Fibroblast of skin of left biceps (primary cell): ENCODE measurements at regions not wholly inside any gene's neighbourhood (a gene's known extent, or its start where the extent isn't known, plus 50 kb on each side); places are given as distances from the start of the nearest gene placed in this dataset.
"Not testable (repeated sequence)": the region's sequence is repeated elsewhere in the genome, so short reads cannot be mapped to it uniquely, and the experiment has no call there.

Experiments
- DNase-seq, 2 experiments: peaks; one replicate each; pipeline ENCODE4 v3.0.0-alpha.2; 2013; ENCODE audit warnings: low read depth in 2 of 2

DNA sequence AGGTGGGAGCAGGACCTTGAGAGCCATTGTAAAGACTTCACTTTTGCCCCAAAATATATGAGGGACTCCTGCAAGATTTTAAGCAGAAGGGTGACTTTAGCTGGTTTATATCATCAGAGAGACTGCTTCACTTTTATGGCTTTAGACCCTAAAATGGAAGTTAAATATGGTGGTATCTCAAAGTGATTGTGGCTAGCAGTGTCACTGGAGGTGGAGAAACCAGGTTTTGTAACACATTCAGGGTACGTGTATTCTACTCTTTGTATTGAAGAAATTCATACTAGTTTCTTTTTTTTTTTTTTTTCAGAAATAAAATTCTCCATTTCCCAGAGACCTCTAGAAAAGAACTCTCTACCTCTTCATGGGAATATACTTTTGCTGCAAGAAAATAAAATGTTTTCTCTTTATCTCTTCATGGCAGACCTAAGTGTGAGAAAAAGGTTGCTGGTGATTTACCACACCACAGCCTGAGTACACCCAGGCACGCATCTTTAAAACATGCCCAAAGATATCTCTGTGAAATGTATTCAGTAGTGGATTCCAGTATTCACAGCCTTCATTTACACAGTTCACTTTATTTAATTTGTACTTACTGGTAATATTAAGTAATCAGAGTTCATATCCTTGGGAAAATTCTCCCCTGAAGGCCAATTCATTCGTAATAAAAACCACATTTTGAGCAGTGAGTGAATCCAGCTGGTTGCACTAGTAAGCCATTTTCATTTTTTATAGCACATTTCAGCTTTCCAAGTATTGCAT lies 74.3 kb upstream of the GUCY1A1 start:
- DNase-seq: peak; percentile 84 to 86

GRCh38 chr4:155591738-155592143 lies 74.9 kb upstream of the GUCY1A1 start:
- no peak for DNase-seq

- DNase-seq: no peak
These were observed 75.7 kb upstream of the GUCY1A1 start for GRCh38 chr4:155590796-155591585.

- no peak for DNase-seq
These were observed 78.2 kb upstream of the GUCY1A1 start for GRCh38 chr4:155588437-155588836.

DNA sequence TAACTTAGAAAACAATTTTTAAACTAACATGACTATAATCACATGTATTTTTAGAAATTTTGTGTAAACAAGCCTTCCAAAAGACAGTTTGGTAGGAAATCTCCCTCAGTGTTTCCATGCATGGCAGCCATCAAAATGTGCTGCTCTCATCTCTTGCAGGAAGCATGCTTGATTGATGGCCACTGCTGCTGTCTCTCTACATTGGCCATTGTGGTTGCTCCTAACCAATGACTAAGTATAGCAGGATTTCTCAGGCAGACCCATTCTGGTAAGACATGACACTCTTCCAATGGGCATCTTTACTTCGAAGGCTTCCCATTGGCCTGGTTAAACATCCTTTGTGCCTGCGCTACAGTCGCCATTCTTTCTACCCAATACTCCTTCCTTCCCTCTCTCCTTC lies 78.9 kb upstream of the GUCY1A1 start:
- no peak for DNase-seq

DNA sequence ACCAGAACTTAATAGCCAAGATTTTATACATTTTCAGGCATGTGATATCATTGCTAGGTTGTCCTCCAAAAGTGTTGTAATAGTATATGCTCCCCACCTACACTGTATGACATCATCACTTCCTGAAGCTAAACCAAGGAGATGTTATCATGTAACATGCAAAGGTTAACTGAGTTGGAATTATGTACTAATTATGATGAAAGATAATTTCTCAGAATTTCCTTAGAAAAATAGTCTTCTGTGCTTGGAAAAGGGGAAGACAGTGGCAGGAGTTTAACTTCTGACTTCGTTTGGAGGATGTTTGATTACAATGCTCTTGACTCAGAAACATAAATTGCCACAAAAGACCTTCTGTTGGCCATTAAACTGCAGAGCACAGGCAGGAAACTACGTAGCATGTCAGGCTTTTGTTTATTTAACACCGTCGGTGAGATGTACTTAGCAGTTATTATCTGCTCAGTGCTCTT lies 83.6 kb upstream of the GUCY1A1 start:
- peak in 1 of 2 experiments; percentile 37 for DNase-seq

DNA sequence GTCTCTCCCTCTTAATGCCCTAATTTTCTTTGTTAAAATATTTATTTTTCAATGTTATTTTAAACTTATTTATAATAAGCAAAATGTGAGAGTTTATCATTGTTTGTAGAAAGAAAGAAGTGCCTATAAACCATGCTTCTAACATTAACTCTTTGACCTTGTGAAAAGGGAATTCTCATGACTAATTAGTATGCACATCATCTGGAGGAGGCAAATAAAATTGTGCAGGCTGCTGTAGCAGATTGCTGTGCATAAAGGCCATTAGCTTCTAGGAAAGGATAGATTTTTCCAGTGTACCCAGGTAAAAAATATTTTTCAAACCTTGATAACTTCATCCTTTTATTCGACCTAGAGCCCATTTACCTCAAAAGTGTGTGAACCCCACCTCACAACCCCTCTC lies 84.6 kb upstream of the GUCY1A1 start:
- DNase-seq: no peak

GRCh38 chr4:155578726-155579370 lies 87.8 kb upstream of the GUCY1A1 start:
- no peak for DNase-seq

DNA sequence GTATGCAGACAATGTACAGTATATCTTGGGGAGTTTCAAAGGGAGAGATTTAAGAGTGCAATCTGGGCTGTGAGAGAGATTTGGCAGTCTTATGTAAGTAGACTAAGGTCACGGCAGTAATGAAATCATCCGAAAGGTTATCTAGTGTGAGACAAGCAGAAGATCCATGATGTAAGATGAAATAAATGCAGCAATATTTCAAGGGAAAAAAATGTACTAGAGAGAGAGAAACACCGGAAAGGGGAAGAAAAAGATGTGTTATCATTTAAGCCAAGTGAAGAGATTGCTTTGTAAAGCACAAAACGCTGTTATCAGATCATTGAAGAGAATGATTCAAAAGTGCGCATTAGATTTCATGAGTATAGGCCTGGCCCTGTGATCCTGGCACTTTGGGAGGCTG lies 88.4 kb upstream of the GUCY1A1 start:
- DNase-seq: no peak

DNA sequence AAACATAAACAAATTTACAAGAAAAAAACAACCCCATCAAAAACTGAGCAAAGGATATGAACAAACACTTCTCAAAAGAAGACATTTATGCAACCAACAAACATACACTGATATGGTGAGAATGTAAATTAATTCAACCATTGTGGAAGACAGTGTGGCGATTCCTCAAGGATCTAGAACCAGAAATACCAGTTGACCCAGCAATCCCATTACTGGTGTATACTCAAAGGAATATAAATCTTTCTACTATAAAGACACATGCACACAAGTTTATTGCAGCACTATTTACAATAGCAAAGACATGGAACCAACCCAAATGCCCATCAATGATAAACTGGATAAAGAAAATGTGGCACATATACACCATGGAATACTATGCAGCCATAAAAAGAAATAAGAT lies 92.3 kb upstream of the GUCY1A1 start:
- DNase-seq: not testable (repeated sequence)

DNA sequence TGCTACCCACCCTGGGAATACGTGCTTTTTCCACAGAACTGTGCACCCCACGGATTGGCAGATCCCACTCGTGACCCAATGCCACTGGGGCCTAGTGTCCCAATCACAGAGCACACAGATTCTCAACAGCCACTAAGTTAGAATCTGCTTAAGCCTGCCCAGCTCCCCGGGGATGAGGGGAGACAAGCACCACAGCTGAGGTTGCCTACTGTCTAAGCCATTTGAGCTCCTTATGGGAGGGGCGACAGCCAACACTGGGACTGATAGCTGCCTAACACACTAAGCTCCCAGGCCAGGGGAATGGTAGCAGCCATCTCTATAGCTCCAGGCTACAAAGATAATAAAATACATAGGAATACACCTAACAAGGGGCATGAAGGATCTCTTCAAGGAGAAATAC lies 93.5 kb upstream of the GUCY1A1 start:
- no peak for DNase-seq

DNA sequence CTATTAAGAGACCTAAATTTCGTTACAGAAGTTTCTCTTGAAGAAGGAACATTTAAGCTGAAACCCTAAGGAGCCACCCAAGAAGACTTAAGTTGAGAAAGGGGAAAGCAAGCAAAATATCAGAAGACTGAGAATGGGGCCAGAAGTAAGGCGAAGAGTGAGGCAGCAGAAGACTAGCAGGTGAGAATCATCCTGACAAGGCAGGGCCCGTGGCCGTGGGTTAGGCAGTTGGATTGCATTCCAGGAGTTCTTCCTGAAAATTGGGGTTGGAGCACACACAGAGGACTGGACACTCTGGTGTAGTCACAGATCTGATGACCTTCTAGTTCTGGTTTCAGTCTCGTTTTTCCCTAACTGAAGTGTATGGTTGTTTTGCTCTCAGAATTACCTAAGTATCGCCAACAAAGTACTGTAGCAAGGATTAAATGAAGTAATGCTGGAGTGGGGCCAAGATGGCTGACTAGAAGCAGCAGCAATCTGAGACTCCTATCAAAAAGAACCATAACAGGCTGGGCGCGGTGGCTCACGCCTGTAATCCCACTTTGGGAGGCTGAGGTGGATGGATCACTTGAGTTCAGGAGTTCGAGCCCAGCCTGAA lies 94.4 kb upstream of the GUCY1A1 start:
- DNase-seq: no peak

DNA sequence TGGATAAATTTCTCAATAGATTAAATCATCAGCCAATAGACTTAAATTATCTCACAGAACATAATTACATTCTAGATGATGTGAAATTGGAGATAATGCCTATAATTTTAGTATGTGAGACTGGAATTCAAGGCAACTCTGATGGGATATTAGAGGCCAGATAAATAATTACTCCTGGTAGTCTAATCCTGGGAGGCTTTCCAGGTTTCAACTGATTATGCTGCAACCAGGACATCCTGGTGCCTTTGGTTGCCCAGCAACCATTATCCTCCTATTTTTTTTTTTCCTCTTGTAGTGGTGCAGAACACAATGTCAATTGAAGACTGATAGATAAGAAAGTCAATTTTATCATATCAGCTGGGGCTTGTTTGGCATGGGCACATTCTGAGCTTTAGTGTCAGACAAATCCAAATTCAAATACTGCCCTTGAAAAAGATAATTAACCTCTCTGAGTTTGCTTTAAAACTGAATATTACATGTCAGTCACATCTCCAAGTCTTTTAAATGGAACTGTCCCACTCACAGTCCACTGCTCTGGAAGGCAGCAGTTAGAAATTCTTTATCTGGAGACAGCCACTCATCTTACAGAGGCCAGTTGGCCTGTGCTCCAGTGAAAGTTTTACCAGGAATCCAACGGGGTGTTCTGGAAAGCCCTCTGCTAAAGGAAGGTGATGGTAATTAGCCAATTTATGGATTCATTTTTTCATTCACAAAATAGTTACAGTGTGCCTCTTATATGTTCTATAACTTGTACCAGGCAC lies 95.3 kb upstream of the GUCY1A1 start:
- DNase-seq: no peak

- no peak for DNase-seq
These were observed 96.0 kb upstream of the GUCY1A1 start for GRCh38 chr4:155570661-155571060.

DNA sequence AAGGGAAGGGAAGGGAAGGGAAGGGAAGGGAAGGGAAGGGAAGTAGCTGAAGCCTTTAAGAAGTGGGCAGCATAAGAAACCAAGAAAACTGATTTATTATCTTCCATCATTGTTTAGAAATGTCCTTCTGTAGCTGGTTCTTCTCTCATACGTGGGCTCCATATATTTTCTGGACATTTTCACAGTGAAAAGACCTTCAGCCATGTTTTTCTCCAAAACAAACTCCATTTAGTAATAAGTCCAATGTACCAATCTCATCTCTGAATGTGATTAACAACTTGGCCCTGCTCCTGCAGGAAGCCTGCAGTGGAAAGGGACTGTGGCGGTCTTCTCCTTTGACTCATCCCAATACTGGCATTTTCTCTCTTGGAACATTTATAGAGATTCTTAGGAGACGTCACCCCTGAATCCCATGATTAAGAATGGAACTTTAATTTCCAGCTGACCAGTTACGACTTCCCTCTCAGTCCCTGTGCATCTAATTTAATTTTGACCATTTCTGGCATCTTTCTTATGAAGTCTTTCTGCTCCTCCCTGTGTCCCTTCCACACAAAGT lies 96.6 kb upstream of the GUCY1A1 start:
- DNase-seq: no peak

DNA sequence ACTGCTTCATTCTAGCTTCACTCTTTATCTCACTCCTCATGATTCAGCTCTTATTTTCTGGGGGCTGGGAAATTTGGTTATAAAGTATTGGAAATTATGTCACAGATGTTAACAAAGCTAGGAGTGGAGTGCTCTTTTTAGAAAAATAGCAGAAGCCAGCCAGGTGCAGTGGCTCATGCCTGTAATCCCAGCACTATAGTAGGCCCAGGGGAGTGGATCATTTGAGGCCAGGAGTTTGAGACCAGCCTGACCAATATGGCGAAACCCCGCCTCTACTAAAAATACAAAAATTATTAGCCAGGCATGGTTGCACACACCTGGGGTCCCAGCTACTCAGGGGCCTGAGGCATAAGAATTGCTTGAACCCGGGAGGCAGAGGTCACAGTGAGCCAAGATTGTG lies 97.2 kb upstream of the GUCY1A1 start:
- no peak for DNase-seq

GRCh38 chr4:155568641-155569220 lies 97.9 kb upstream of the GUCY1A1 start:
- DNase-seq: no peak

GRCh38 chr4:155566354-155566753 lies 100.3 kb upstream of the GUCY1A1 start:
- DNase-seq: no peak

DNA sequence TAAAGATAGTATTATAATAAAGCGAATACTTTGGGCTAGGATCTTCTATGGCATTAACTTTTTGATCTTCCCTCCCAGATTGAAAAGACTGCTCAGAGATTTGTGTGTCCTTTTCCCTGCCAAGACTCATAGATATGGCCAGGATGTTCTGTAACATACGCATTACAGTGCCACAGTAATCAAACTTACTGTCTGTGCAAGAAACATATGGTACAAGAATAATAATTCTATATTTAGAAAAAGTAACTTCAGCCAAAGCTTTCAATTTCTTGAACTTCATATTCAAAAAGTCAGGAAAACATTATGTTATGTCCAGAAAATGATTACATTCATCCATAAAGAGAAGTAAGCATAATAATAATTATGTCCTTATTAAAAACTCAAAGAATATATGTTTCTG lies 100.9 kb upstream of the GUCY1A1 start:
- DNase-seq: no peak

DNA sequence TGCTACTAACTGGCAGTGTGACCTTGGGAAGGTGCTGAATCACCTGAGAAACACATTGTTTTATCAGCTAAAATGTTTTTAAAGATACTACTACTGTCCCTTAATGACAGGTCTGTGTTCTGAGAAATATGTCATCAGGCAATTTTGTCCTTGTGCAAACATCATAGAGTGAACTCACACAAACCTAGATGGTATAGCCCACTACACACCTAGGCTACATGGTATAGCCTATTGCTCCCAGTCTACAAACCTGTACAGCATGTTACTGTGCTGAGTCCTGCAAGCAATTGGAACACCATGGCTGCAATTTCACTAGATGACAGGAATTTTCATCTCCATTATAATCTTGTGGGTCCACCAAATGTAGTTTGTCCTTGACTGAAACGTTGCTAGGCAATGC lies 101.3 kb upstream of the GUCY1A1 start:
- no peak for DNase-seq

DNA sequence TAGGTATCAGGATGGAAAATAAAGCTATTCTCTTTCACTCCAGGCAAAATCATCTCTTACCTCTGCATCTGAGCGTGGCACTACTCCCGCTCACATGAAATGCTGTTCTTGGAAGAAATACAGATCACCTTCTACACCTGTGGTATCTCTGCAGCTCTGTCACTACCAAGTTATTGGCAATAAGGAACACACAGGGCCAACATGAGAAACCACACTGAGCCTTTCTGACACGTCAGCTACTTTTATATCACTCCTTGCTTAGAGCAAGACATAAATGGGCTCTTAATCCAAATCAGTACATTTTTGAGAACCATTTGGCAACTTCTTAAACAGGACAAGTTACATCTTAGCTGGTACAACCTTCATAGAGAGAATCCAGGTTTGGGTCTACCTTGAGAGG lies 101.8 kb upstream of the GUCY1A1 start:
- no peak for DNase-seq
